T47D (cell line): ENCODE measurements at regions not wholly inside any gene's neighbourhood (a gene's known extent, or its start where the extent isn't known, plus 50 kb on each side); places are given as distances from the start of the nearest gene placed in this dataset.
"Not testable (repeated sequence)": the region's sequence is repeated elsewhere in the genome, so short reads cannot be mapped to it uniquely, and the experiment has no call there.

Experiments used
- DNase-seq, 2 experiments: peaks; one replicate each; pipeline versions ENCODE4 v3.0.0 to v3.0.0-alpha.2; 2011 to 2012; ENCODE audit warnings: low read depth in 1 of 2, low spot score in 1 of 2
- JUND ChIP-seq: IDR thresholded peaks from 2 replicates; pipeline ENCODE4 v1.6.1; 2012; ENCODE audit warnings: low read depth
- in situ Hi-C: cut with HindIII; loops from 2 replicates; pipeline ENCODE4 v1.10.0; 2016; ENCODE audit warnings: low sequenced_read_pairs, low pct_unique_long_range_greater_than_20kb

- in situ Hi-C loops: no loop called here
- no peak for TF ChIP-seq JUND
- no peak for DNase-seq
These were observed 255.5 kb downstream of the KCTD12 start for GRCh38 chr13:76630629-76631230.

- no peak for DNase-seq
- TF ChIP-seq JUND: no peak
- in situ Hi-C loops: no loop called here
These were observed 263.7 kb downstream of the KCTD12 start for GRCh38 chr13:76622315-76623040.

- TF ChIP-seq JUND: no peak
- no peak for DNase-seq
- in situ Hi-C loops: no loop called here
These were observed 264.5 kb downstream of the KCTD12 start for GRCh38 chr13:76621705-76622104.

- in situ Hi-C loops: no loop called here
- no peak for TF ChIP-seq JUND
- DNase-seq: no peak
These were observed 266.2 kb downstream of the KCTD12 start for GRCh38 chr13:76620036-76620435.

GRCh38 chr13:76619631-76620030 is 266.6 kb downstream of the KCTD12 start:
- in situ Hi-C loops: no loop called here
- DNase-seq: no peak
- TF ChIP-seq JUND: no peak

- TF ChIP-seq JUND: no peak
- DNase-seq: no peak
- in situ Hi-C loops: no loop called here
These were observed 275.3 kb downstream of the KCTD12 start for GRCh38 chr13:76610819-76611415.

GRCh38 chr13:76609643-76610042 is 276.6 kb downstream of the KCTD12 start:
- no peak for TF ChIP-seq JUND
- DNase-seq: no peak
- in situ Hi-C loops: no loop called here

GRCh38 chr13:76607866-76608265 is 278.3 kb downstream of the KCTD12 start:
- no peak for TF ChIP-seq JUND
- no peak for DNase-seq
- in situ Hi-C loops: no loop called here

- in situ Hi-C loops: no loop called here
- DNase-seq: no peak
- no peak for TF ChIP-seq JUND
These were observed 286.1 kb downstream of the KCTD12 start for GRCh38 chr13:76600081-76600480.

GRCh38 chr13:76597868-76598267 is 288.3 kb downstream of the KCTD12 start:
- in situ Hi-C loops: no loop called here
- no peak for TF ChIP-seq JUND
- no peak for DNase-seq

- DNase-seq: no peak
- in situ Hi-C loops: no loop called here
- TF ChIP-seq JUND: no peak
These were observed 290.0 kb downstream of the KCTD12 start for GRCh38 chr13:76596216-76596615.

GRCh38 chr13:76594435-76594834 is 291.8 kb downstream of the KCTD12 start:
- in situ Hi-C loops: no loop called here
- no peak for DNase-seq
- no peak for TF ChIP-seq JUND

GRCh38 chr13:76586842-76587241 is 299.4 kb downstream of the KCTD12 start:
- DNase-seq: no peak
- in situ Hi-C loops: no loop called here
- TF ChIP-seq JUND: no peak

- DNase-seq: no peak
- in situ Hi-C loops: no loop called here
- no peak for TF ChIP-seq JUND
These were observed 306.5 kb downstream of the KCTD12 start for GRCh38 chr13:76579701-76580100.

- in situ Hi-C loops, DNase-seq: not testable (repeated sequence)
These were observed 310.6 kb downstream of the KCTD12 start for GRCh38 chr13:76575634-76576033.
